ENCODE measurements at regions not wholly inside any gene's neighbourhood (a gene's known extent, or its start where the extent isn't known, plus 50 kb on each side); places are given as distances from the start of the nearest gene placed in this dataset.

- no peak for TF ChIP-seq EZH2 (IDR thresholded peaks at IDR 0.05; ENCODE audit: insufficient read depth, poor library complexity, severe bottlenecking)
- TF ChIP-seq EZH2phosphoT487 (IDR thresholded peaks at IDR 0.05; ENCODE audit: insufficient read depth, low read depth), result no peak
These were observed 105.3 kb downstream of the CD47 start for GRCh38 chr3:107985496-107985895.
